ENCODE measurements at regions not wholly inside any gene's neighbourhood (a gene's known extent, or its start where the extent isn't known, plus 50 kb on each side); places are given as distances from the start of the nearest gene placed in this dataset.

- Histone ChIP-seq H3K27ac (ENCODE audit: low read depth, low read length, poor library complexity, severe bottlenecking) (no peak overlapping the region), H3K4me1 (ENCODE audit: insufficient read depth, low read length, poor library complexity, severe bottlenecking) (no peaks in the 10 kb centered on the region), H2AFZ (ENCODE audit: low read length) (no peak overlapping the region), H3K4me3 (ENCODE audit: low read depth, low read length, poor library complexity, severe bottlenecking) (no peak overlapping the region), H3K9me3 (ENCODE audit: low read length) (no peaks in the 10 kb centered on the region), H3K36me3 (ENCODE audit: insufficient read depth, low read length) (no peaks in the 10 kb centered on the region), H3K9me2 (ENCODE audit: insufficient read depth, low read length) (no peaks in the 10 kb centered on the region), H3K79me2 (ENCODE audit: insufficient read depth, low read depth, low read length) (no peaks in the 10 kb centered on the region), H3K4me2 (ENCODE audit: low read length) (no peak overlapping the region), H4K20me1 (ENCODE audit: insufficient read depth, low read length) (no peaks in the 10 kb centered on the region)
- no peak for DNase-seq (ENCODE audit: low spot score)
- ChIA-PET POLR2A (no interaction called here), CTCF (ENCODE audit: unreplicated experiment) (no interaction called here)
- intact Hi-C loops (cut with micrococcal nuclease; ENCODE audit: unreplicated experiment): no loop called here
- TF ChIP-seq EZH2phosphoT487 (IDR thresholded peaks at IDR 0.05; ENCODE audit: borderline replicate concordance, low read depth, low read length) (no peak), CTCF (conservative IDR thresholded peaks at IDR 0.05; ENCODE audit: low read length) (no peak)
- BruUV-seq (replicated peaks): no TSS peak
Observed at GRCh38 chr21:38567335-38567969, 69.2 kb upstream of the ERG start.

- TF ChIP-seq CTCF (conservative IDR thresholded peaks at IDR 0.05; ENCODE audit: low read length) (no peak), EZH2phosphoT487 (IDR thresholded peaks at IDR 0.05; ENCODE audit: borderline replicate concordance, low read depth, low read length) (no peak)
- CTCF ChIA-PET (ENCODE audit: unreplicated experiment): no interaction called here
Observed at GRCh38 chr21:38567970-38568360, 69.7 kb upstream of the ERG start.

GRCh38 chr21:38569733-38570132 lies 71.5 kb upstream of the ERG start:
- no peak overlapping the region for H3K4me2 ChIP-seq (ENCODE audit: low read length)
- H3K79me2 ChIP-seq (ENCODE audit: insufficient read depth, low read depth, low read length): no peaks in the 10 kb centered on the region
- no peaks in the 10 kb centered on the region for H3K9me2 ChIP-seq (ENCODE audit: insufficient read depth, low read length)
- intact Hi-C loops (cut with micrococcal nuclease; ENCODE audit: unreplicated experiment): no loop called here
- H3K4me1 ChIP-seq (ENCODE audit: insufficient read depth, low read length, poor library complexity, severe bottlenecking): no peaks in the 10 kb centered on the region
- TF ChIP-seq CTCF (conservative IDR thresholded peaks at IDR 0.05; ENCODE audit: low read length) (no peak), EZH2phosphoT487 (IDR thresholded peaks at IDR 0.05; ENCODE audit: borderline replicate concordance, low read depth, low read length) (no peak)
- no peaks in the 10 kb centered on the region for H3K9me3 ChIP-seq (ENCODE audit: low read length)
- H3K27ac ChIP-seq (ENCODE audit: low read depth, low read length, poor library complexity, severe bottlenecking): no peak overlapping the region
- H2AFZ ChIP-seq (ENCODE audit: low read length): no peak overlapping the region
- H4K20me1 ChIP-seq (ENCODE audit: insufficient read depth, low read length): no peaks in the 10 kb centered on the region
- DNase-seq (ENCODE audit: low spot score): no peak
- H3K36me3 ChIP-seq (ENCODE audit: insufficient read depth, low read length): no peaks in the 10 kb centered on the region
- no peak overlapping the region for H3K4me3 ChIP-seq (ENCODE audit: low read depth, low read length, poor library complexity, severe bottlenecking)
- BruUV-seq (replicated peaks): no TSS peak
- ChIA-PET POLR2A (no interaction called here), CTCF (ENCODE audit: unreplicated experiment) (no interaction called here)

More at GRCh38 chr21:38567970-38568360, 69.7 kb upstream of the ERG start:
- H3K4me1 ChIP-seq (ENCODE audit: insufficient read depth, low read length, poor library complexity, severe bottlenecking): no peaks in the 10 kb centered on the region
- no peaks in the 10 kb centered on the region for H3K79me2 ChIP-seq (ENCODE audit: insufficient read depth, low read depth, low read length)
- H3K4me3 ChIP-seq (ENCODE audit: low read depth, low read length, poor library complexity, severe bottlenecking): no peak overlapping the region
- POLR2A ChIA-PET: no interaction called here
- no peaks in the 10 kb centered on the region for H3K9me2 ChIP-seq (ENCODE audit: insufficient read depth, low read length)
- no peak overlapping the region for H3K27ac ChIP-seq (ENCODE audit: low read depth, low read length, poor library complexity, severe bottlenecking)
- H3K9me3 ChIP-seq (ENCODE audit: low read length): no peaks in the 10 kb centered on the region
- H2AFZ ChIP-seq (ENCODE audit: low read length): no peak overlapping the region
- H3K36me3 ChIP-seq (ENCODE audit: insufficient read depth, low read length): no peaks in the 10 kb centered on the region
- no TSS peak for BruUV-seq (replicated peaks)
- H3K4me2 ChIP-seq (ENCODE audit: low read length): no peak overlapping the region
- intact Hi-C loops (cut with micrococcal nuclease; ENCODE audit: unreplicated experiment): no loop called here
- H4K20me1 ChIP-seq (ENCODE audit: insufficient read depth, low read length): no peaks in the 10 kb centered on the region
- DNase-seq (ENCODE audit: low spot score): no peak
